Bronchial epithelial cell (primary cell): ENCODE measurements at regions not wholly inside any gene's neighbourhood (a gene's known extent, or its start where the extent isn't known, plus 50 kb on each side); places are given as distances from the start of the nearest gene placed in this dataset.
A peak's percentile ranks its signal among the peaks of the same experiment; 100 is the strongest.

Experiments
- DNase-seq: peaks from one replicate; pipeline ENCODE4 v3.0.0-alpha.2; 2010; ENCODE audit warnings: low read depth
- FAIRE-seq: peaks from 2 replicates; lab custom pipeline; 2011; peaks lifted over from hg19 to GRCh38; lab: Jason Lieb, UNC
- H3K27me3 ChIP-seq: 2 replicates; pipeline ENCODE4 v1.5.1; 2011; ENCODE audit warnings: low read length; ENCODE audit not compliant: control insufficient read depth, insufficient read depth
- H3K36me3 ChIP-seq: 2 replicates; pipeline ENCODE4 v1.5.1; 2011; ENCODE audit warnings: low read length; ENCODE audit not compliant: control insufficient read depth, insufficient read depth
- H3K4me3 ChIP-seq: 2 replicates; pipeline ENCODE4 v1.5.1; 2011; ENCODE audit warnings: mild to moderate bottlenecking, low read depth, low read length, control low read depth
- CTCF ChIP-seq: IDR thresholded peaks from 2 replicates; pipeline ENCODE4 v1.5.1; 2011; ENCODE audit warnings: mild to moderate bottlenecking, moderate library complexity, low read length, control low read depth, inconsistent platforms; ENCODE audit not compliant: insufficient read depth, severe bottlenecking

GRCh38 chr1:104780470-104781078, 1030.9 kb downstream of the AMY1C start:
- H3K36me3 ChIP-seq, result no peaks in the 10 kb centered on the region
- TF ChIP-seq CTCF, result peak; percentile 68
- FAIRE-seq (no peak), DNase-seq (peak; percentile 33)
- no peaks in the 10 kb centered on the region for H3K27me3 ChIP-seq
- H3K4me3 ChIP-seq, result no peak overlapping the region

GRCh38 chr1:104785575-104786187, 1036.0 kb downstream of the AMY1C start:
- TF ChIP-seq CTCF, result no peak
- Histone ChIP-seq H3K27me3 (no peaks in the 10 kb centered on the region), H3K4me3 (no peak overlapping the region), H3K36me3 (no peaks in the 10 kb centered on the region)
- DNase-seq (no peak), FAIRE-seq (no peak)

- no peaks in the 10 kb centered on the region for H3K27me3 ChIP-seq
- TF ChIP-seq CTCF, result no peak
- FAIRE-seq (no peak), DNase-seq (no peak)
- H3K36me3 ChIP-seq, result no peaks in the 10 kb centered on the region
- H3K4me3 ChIP-seq, result no peak overlapping the region
These were observed 1038.3 kb downstream of the AMY1C start for GRCh38 chr1:104787866-104788510.

GRCh38 chr1:104791030-104791429, 1041.3 kb downstream of the AMY1C start:
- no peaks in the 10 kb centered on the region for H3K36me3 ChIP-seq
- no peak overlapping the region for H3K4me3 ChIP-seq
- DNase-seq (no peak), FAIRE-seq (no peak)
- H3K27me3 ChIP-seq, result no peaks in the 10 kb centered on the region
- no peak for TF ChIP-seq CTCF

- no peaks in the 10 kb centered on the region for H3K27me3 ChIP-seq
- H3K4me3 ChIP-seq, result no peak overlapping the region
- DNase-seq, result no peak
- no peak for FAIRE-seq
- no peaks in the 10 kb centered on the region for H3K36me3 ChIP-seq
- TF ChIP-seq CTCF, result no peak
These were observed 1044.3 kb downstream of the AMY1C start for GRCh38 chr1:104794035-104794434.
